ENCODE measurements at regions not wholly inside any gene's neighbourhood (a gene's known extent, or its start where the extent isn't known, plus 50 kb on each side); places are given as distances from the start of the nearest gene placed in this dataset.

DNA sequence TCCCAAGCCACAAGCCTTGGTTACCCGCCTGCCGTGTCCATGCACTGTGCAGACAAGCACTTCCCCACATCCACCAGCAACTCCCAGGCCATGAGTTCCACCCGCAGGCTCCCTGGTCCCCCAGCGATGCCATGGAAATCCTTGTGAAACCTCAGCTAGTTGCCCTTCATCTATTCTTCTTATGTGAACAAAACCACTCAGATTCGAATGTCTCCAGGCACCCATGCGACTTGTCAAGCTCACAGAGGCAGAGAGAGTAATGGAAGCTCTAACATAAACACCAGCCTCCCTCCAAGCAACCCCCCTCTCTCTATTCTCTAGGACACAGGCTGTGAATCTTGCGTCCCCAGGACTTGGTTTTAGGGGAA lies 182.6 kb downstream of the C16orf95 start:
- TF ChIP-seq, protein P1, sequence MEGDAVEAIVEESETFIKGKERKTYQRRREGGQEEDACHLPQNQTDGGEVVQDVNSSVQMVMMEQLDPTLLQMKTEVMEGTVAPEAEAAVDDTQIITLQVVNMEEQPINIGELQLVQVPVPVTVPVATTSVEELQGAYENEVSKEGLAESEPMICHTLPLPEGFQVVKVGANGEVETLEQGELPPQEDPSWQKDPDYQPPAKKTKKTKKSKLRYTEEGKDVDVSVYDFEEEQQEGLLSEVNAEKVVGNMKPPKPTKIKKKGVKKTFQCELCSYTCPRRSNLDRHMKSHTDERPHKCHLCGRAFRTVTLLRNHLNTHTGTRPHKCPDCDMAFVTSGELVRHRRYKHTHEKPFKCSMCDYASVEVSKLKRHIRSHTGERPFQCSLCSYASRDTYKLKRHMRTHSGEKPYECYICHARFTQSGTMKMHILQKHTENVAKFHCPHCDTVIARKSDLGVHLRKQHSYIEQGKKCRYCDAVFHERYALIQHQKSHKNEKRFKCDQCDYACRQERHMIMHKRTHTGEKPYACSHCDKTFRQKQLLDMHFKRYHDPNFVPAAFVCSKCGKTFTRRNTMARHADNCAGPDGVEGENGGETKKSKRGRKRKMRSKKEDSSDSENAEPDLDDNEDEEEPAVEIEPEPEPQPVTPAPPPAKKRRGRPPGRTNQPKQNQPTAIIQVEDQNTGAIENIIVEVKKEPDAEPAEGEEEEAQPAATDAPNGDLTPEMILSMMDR (IDR thresholded peaks at IDR 0.05): no peak
- Histone ChIP-seq H3K36me3 (ENCODE audit: low read depth) (no peaks in the 10 kb centered on the region), H3K9me3 (no peaks in the 10 kb centered on the region), H3K4me3 (no peak overlapping the region), H3K4me1 (ENCODE audit: low read depth) (no peaks in the 10 kb centered on the region)
- ATAC-seq: no peak
- intact Hi-C loops (cut with DNase I, micrococcal nuclease): no loop called here
- no peak for DNase-seq

DNA sequence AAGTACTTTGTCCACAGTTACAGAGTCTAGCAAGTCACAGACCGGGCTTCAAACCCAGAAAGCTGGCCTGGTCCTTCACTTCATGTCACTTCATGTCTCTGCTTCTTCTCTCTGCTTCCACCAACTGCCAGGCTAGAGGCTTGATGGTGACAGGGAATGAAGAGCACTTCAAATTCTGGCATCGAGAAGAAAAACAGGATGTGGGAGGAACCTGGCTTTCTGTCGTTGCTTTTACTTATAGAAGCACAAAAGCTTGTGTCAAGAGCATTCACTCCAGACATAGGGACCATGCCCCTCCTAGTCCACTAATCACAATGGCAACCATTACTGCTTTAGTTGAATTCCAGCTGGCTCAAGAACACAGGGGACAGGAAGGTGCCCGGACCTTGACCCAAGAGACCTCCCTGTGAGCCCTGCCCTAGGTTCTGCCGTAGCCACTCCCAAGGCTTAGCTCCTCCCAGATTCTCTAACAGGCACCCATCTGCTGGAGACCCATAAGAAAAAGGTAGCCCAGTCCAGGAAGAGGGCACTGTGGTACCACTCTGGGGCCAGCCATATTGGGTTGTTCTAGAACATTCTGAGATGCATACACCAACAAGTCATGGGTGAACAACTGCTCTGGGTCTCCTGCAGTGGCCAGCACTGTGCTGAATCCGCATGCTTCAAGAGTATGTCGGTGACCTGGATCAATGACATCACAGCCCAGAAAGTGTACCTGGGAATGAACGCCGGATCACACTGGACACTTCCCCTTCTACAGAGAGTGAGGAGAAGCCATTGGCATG lies 181.8 kb downstream of the C16orf95 start:
- Histone ChIP-seq H3K9me3 (no peaks in the 10 kb centered on the region), H3K4me1 (ENCODE audit: low read depth) (no peaks in the 10 kb centered on the region), H3K4me3 (no peak overlapping the region), H3K36me3 (ENCODE audit: low read depth) (no peaks in the 10 kb centered on the region)
- DNase-seq: no peak
- TF ChIP-seq, protein P1 (IDR thresholded peaks at IDR 0.05): no peak
- no peak for ATAC-seq
- intact Hi-C loops (cut with DNase I, micrococcal nuclease): no loop called here

DNA sequence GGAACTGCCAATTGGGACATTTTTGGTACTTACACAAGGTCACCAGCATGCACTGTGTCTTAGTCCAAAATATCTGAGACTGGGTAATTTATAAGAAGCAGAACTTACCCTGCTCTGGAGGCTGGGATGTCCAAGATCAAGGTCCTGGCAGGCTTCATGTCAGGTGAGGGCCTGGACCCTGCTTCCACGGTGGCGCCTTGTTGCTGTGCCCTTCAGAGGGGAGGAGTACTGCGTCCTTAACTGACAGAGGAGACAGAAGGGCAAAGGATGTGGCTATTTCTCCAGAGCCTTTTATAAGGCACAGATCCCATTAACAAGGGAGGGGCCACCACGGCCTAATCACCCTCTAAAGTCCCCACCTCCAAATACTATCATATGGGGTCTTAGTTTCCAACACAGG lies 178.9 kb downstream of the C16orf95 start:
- TF ChIP-seq, protein P1 (IDR thresholded peaks at IDR 0.05): no peak
- intact Hi-C loops (cut with DNase I, micrococcal nuclease): no loop called here
- no peaks in the 10 kb centered on the region for H3K9me3 ChIP-seq
- no peaks in the 10 kb centered on the region for H3K36me3 ChIP-seq (ENCODE audit: low read depth)
- DNase-seq (no peak), ATAC-seq (no peak)
- no peak overlapping the region for H3K4me3 ChIP-seq
- H3K4me1 ChIP-seq (ENCODE audit: low read depth): no peaks in the 10 kb centered on the region

DNA sequence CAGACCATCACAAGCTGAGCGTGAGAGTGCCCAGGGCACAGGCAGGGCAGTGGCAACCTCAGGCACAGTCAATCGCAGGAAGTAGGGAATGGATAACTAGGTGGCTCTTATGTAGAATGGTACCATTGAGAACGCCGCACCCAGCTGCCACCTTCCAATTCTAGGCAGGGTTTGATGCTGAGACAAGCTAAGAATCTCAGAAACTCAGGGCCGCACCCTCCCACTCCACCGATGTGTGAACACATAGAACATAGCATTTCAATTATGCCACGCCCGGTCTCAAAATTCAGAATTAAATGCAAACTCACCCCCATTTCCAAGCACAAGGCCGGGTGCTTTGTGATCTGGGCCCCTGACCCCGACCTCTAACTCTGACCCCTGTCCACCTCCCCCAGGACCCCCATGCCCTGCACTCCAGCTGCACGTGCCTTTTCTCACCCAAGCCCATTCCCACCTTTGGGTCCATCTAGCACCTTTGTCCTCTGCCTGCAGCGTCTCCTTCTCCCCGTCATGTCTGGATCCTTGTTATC lies 178.4 kb downstream of the C16orf95 start:
- H3K36me3 ChIP-seq (ENCODE audit: low read depth): no peaks in the 10 kb centered on the region
- DNase-seq (no peak), ATAC-seq (no peak)
- H3K9me3 ChIP-seq: no peaks in the 10 kb centered on the region
- intact Hi-C loops (cut with DNase I, micrococcal nuclease): no loop called here
- no peak overlapping the region for H3K4me3 ChIP-seq
- TF ChIP-seq, protein P1 (IDR thresholded peaks at IDR 0.05): no peak
- H3K4me1 ChIP-seq (ENCODE audit: low read depth): no peaks in the 10 kb centered on the region

DNA sequence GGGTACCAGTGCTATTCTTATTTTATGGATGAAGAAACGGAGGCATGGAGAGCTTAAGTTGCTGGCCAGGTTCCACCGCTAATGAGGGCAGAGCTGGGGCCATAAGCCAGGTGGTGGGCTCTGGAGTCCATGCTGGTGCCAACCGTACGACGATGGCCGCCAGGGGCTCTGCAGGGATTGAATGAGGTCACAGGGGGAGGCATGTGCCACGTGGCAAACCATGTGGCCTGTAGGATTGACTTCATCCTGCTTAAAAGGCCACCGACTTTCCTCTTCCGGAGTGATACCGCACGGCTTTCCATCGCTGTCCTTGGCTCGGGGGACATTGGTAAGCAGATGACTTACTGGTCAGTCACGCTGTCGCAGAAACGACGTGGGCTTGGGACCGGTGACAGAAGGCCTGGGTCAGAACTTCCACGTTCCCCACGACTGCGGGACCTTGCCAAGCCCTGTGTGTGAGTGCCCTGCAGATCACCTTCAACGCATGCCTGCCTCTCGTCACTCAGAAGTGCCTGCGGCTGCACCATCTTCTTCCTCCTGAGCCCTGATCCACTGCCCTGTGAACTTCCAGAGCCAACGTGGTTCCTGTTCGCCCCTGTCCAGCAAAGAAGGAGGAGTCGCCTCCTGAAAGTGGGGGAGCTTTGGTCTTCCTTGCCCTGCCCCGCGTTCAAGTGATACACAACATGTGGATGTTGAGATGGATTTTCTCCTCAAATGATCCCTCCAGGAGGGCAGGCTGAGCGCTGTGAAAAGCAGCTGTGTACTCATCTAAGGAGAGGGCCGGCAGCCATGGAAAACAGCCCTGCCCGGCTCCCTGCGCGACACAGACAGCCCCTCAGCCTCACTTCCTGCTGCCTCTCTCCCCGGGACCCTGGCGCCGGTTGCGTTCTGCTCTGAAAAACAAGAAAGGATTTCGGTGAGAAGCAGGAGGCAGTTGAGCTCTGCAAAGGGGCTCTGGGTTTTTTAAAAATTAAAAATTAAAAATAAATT lies 176.7 kb downstream of the C16orf95 start:
- intact Hi-C loops (cut with DNase I, micrococcal nuclease): no loop called here
- no peak for DNase-seq
- Histone ChIP-seq H3K4me3 (no peak overlapping the region), H3K9me3 (no peaks in the 10 kb centered on the region), H3K4me1 (ENCODE audit: low read depth) (no peaks in the 10 kb centered on the region), H3K36me3 (ENCODE audit: low read depth) (no peaks in the 10 kb centered on the region)
- TF ChIP-seq, protein P1 (IDR thresholded peaks at IDR 0.05): no peak
- no peak for ATAC-seq

Measured in mucosa of descending colon (tissue), 3 donors.